Neural cell (in vitro differentiated cells): ENCODE measurements at regions not wholly inside any gene's neighbourhood (a gene's known extent, or its start where the extent isn't known, plus 50 kb on each side); places are given as distances from the start of the nearest gene placed in this dataset.

ENCODE experiments used
- H2AFZ ChIP-seq: fragments of 200-600, 300-800 bp; sonication (generic), shearing (Covaris generic); 2 replicates; pipeline ENCODE4 v1.6.0; 2014; ENCODE audit warnings: low read depth, mild to moderate bottlenecking, antibody characterized with exemption, low read length, moderate library complexity
- H3F3A ChIP-seq: fragments of 200-600 bp; shearing (Covaris generic); 2 replicates; pipeline ENCODE4 v1.6.1; 2016; ENCODE audit warnings: mild to moderate bottlenecking, moderate library complexity, mixed read lengths, antibody characterized with exemption, low read length; ENCODE audit not compliant: insufficient read depth, poor library complexity, severe bottlenecking
- H3K27ac ChIP-seq: fragments of 200-600, 300-800 bp; sonication (generic), shearing (Covaris generic); 2 replicates; pipeline ENCODE4 v1.5.1; 2014; ENCODE audit warnings: mild to moderate bottlenecking, low read length, moderate library complexity
- H3K27me3 ChIP-seq: fragments of 300-800, 200-600 bp; sonication (generic), shearing (Covaris generic); 2 replicates; pipeline ENCODE4 v1.6.0; 2014; ENCODE audit warnings: mild to moderate bottlenecking, low read depth, low read length, moderate library complexity; ENCODE audit not compliant: insufficient read depth
- H3K36me3 ChIP-seq: fragments of 300-800, 200-600 bp; sonication (generic), shearing (Covaris generic); 2 replicates; pipeline ENCODE4 v1.5.1; 2014; ENCODE audit warnings: mild to moderate bottlenecking, antibody characterized with exemption, low read length, moderate library complexity; ENCODE audit not compliant: insufficient read depth
- H3K4me2 ChIP-seq: fragments of 300-800, 200-600 bp; sonication (generic), shearing (Covaris generic); 2 replicates; pipeline ENCODE4 v1.6.0; 2014; ENCODE audit warnings: mild to moderate bottlenecking, low read length
- H3K4me3 ChIP-seq: fragments of 300-800, 200-600 bp; sonication (generic), shearing (Covaris generic); 2 replicates; pipeline ENCODE4 v1.5.1; 2014; ENCODE audit warnings: mild to moderate bottlenecking, low read length, moderate library complexity
- H3K79me2 ChIP-seq: fragments of 200-600 bp; shearing (Covaris generic); replicated peaks from 2 replicates; pipeline ENCODE4 v1.6.0; 2014; ENCODE audit warnings: mild to moderate bottlenecking, low read length, moderate library complexity; ENCODE audit not compliant: insufficient read depth
- H3K9ac ChIP-seq: fragments of 300-800, 200-600 bp; sonication (generic), shearing (Covaris generic); 2 replicates; pipeline ENCODE4 v1.6.1; 2016; ENCODE audit warnings: mild to moderate bottlenecking, low read length, mixed read lengths
- H3K9me2 ChIP-seq: fragments of 200-600 bp; shearing (Covaris generic); 2 replicates; pipeline ENCODE4 v1.6.1; 2016; ENCODE audit warnings: mild to moderate bottlenecking, low read length, mixed read lengths; ENCODE audit not compliant: insufficient read depth
- H3K9me3 ChIP-seq: fragments of 200-600, 300-800 bp; sonication (generic), shearing (Covaris generic); 2 replicates; pipeline ENCODE4 v1.6.1; 2016; ENCODE audit warnings: mild to moderate bottlenecking, mixed run types, low read length, moderate library complexity, mixed read lengths
- H4K20me1 ChIP-seq: fragments of 200-600 bp; shearing (Covaris generic); 2 replicates; pipeline ENCODE4 v1.6.1; 2016; ENCODE audit warnings: mild to moderate bottlenecking, mixed run types; ENCODE audit not compliant: insufficient read depth
- EP300 ChIP-seq: fragments of 450-650 bp; conservative IDR thresholded peaks from 2 replicates; pipeline ENCODE4 v1.6.1; 2014; ENCODE audit warnings: antibody characterized with exemption, mild to moderate bottlenecking, moderate library complexity; ENCODE audit not compliant: poor library complexity, severe bottlenecking
- EZH2 ChIP-seq: fragments of 200-600, 300-800 bp; shearing (Covaris generic), sonication (generic); IDR thresholded peaks from 2 replicates; pipeline ENCODE4 v1.6.1; 2014; ENCODE audit warnings: antibody characterized with exemption, low read length, borderline replicate concordance, mild to moderate bottlenecking; ENCODE audit not compliant: insufficient read depth, poor library complexity, severe bottlenecking
- MXI1 ChIP-seq: fragments of 450-650 bp; conservative IDR thresholded peaks from 2 replicates; pipeline ENCODE4 v1.6.1; 2014; ENCODE audit warnings: antibody characterized with exemption, mild to moderate bottlenecking; ENCODE audit not compliant: poor library complexity, severe bottlenecking
- POLR2AphosphoS5 ChIP-seq: IDR thresholded peaks from 2 replicates; pipeline ENCODE4 v1.6.1; 2012
- RAD21 ChIP-seq: fragments of 450-650 bp; conservative IDR thresholded peaks from 2 replicates; pipeline ENCODE4 v1.6.1; 2014; ENCODE audit warnings: antibody characterized with exemption, mild to moderate bottlenecking, moderate library complexity
- SMC3 ChIP-seq: fragments of 450-650 bp; conservative IDR thresholded peaks from 2 replicates; pipeline ENCODE4 v1.6.1; 2014; ENCODE audit warnings: antibody characterized with exemption, mild to moderate bottlenecking, moderate library complexity; ENCODE audit not compliant: poor library complexity
- TAF1 ChIP-seq: IDR thresholded peaks from 2 replicates; pipeline ENCODE4 v1.6.1; 2012; ENCODE audit warnings: low read depth
- TF ChIP-seq, protein P1 (sequence below): IDR thresholded peaks from 2 replicates; pipeline ENCODE4 v1.6.1; 2012; ENCODE audit warnings: borderline replicate concordance
- TF ChIP-seq, protein P2 (sequence below): fragments of 450-650 bp; IDR thresholded peaks from 2 replicates; pipeline ENCODE4 v1.5.1; 2014; ENCODE audit warnings: antibody characterized with exemption, mild to moderate bottlenecking, moderate library complexity; ENCODE audit not compliant: poor library complexity, severe bottlenecking

DNA sequence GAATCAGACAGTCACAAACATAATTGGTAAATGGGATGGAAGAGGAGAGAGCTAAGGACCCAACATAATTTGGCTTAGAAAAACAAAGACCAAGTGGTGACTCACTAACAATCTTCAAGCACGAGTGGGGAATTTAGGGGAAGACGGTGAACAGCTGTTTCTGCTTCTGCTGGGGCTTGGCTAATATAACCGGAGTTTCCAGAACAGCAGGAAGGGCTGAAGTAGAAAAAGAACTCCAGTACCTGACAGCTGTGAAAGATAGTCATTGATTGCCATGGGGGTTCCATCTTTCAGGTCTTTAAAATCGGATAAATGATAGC lies 290.9 kb upstream of the LDB2 start:
- H3K4me3 ChIP-seq = no peak overlapping the region
- H3K4me2 ChIP-seq = no peak overlapping the region
- H2AFZ ChIP-seq = no peak overlapping the region
- H3F3A ChIP-seq = no peaks in the 10 kb centered on the region
- TF ChIP-seq SMC3 (no peak), EP300 (no peak), RAD21 (no peak), EZH2 (no peak), MXI1 (no peak), TAF1 (no peak), POLR2AphosphoS5 (no peak)
- TF ChIP-seq, protein P1, sequence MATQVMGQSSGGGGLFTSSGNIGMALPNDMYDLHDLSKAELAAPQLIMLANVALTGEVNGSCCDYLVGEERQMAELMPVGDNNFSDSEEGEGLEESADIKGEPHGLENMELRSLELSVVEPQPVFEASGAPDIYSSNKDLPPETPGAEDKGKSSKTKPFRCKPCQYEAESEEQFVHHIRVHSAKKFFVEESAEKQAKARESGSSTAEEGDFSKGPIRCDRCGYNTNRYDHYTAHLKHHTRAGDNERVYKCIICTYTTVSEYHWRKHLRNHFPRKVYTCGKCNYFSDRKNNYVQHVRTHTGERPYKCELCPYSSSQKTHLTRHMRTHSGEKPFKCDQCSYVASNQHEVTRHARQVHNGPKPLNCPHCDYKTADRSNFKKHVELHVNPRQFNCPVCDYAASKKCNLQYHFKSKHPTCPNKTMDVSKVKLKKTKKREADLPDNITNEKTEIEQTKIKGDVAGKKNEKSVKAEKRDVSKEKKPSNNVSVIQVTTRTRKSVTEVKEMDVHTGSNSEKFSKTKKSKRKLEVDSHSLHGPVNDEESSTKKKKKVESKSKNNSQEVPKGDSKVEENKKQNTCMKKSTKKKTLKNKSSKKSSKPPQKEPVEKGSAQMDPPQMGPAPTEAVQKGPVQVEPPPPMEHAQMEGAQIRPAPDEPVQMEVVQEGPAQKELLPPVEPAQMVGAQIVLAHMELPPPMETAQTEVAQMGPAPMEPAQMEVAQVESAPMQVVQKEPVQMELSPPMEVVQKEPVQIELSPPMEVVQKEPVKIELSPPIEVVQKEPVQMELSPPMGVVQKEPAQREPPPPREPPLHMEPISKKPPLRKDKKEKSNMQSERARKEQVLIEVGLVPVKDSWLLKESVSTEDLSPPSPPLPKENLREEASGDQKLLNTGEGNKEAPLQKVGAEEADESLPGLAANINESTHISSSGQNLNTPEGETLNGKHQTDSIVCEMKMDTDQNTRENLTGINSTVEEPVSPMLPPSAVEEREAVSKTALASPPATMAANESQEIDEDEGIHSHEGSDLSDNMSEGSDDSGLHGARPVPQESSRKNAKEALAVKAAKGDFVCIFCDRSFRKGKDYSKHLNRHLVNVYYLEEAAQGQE = no peak
- TF ChIP-seq, protein P2, sequence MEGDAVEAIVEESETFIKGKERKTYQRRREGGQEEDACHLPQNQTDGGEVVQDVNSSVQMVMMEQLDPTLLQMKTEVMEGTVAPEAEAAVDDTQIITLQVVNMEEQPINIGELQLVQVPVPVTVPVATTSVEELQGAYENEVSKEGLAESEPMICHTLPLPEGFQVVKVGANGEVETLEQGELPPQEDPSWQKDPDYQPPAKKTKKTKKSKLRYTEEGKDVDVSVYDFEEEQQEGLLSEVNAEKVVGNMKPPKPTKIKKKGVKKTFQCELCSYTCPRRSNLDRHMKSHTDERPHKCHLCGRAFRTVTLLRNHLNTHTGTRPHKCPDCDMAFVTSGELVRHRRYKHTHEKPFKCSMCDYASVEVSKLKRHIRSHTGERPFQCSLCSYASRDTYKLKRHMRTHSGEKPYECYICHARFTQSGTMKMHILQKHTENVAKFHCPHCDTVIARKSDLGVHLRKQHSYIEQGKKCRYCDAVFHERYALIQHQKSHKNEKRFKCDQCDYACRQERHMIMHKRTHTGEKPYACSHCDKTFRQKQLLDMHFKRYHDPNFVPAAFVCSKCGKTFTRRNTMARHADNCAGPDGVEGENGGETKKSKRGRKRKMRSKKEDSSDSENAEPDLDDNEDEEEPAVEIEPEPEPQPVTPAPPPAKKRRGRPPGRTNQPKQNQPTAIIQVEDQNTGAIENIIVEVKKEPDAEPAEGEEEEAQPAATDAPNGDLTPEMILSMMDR = no peak
- H3K9ac ChIP-seq = no peak overlapping the region
- H3K79me2 ChIP-seq = no peaks in the 10 kb centered on the region
- no peaks in the 10 kb centered on the region for H3K9me2 ChIP-seq
- no peak overlapping the region for H3K27ac ChIP-seq
- no peaks in the 10 kb centered on the region for H4K20me1 ChIP-seq
- H3K27me3 ChIP-seq = no peaks in the 10 kb centered on the region
- H3K36me3 ChIP-seq = no peaks in the 10 kb centered on the region
- H3K9me3 ChIP-seq = peaks cover 3% of the 10 kb centered on the region

DNA sequence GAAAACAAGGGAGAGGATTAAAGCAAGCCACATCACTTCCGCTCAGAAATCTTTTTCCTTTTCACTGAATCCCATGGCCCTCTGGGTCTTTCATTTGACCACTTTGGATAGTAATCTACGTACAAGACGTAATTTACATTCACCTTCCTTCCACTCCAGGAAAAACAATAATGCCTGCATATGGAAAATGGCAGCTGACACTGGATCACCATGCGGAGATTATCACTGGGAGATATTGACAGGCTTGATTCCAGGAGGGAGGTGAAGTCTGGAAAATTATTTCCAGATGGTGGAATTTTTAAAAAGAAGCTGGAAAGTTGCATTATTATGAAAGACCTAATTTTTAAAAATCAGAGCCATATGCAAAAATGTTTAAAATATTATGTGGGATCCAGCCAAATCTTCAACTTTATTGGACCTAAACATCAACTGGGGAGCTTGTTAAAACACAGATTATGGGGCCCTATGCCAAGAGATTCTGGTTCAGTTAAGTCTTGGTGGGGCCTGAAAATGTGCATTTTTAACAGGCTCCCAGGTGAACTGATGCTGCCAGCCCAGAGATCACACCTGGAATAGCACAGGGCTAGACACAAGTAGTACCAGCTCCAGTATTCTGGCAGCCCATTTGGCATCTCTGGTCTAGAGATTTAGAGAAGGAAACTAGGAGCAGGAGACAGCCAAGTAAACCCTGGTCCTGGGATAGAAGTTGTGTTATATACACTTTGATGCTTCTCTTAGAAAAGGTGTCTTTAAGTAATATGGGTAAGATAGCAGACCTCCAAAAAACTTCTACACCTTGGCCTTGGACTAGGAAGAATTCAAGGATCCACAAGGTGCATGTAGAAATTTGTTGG lies 290.3 kb upstream of the LDB2 start:
- H3F3A ChIP-seq = no peaks in the 10 kb centered on the region
- H3K4me3 ChIP-seq = no peak overlapping the region
- H3K79me2 ChIP-seq = no peaks in the 10 kb centered on the region
- H4K20me1 ChIP-seq = no peaks in the 10 kb centered on the region
- H3K36me3 ChIP-seq = no peaks in the 10 kb centered on the region
- TF ChIP-seq EZH2 (no peak), POLR2AphosphoS5 (no peak), EP300 (no peak), SMC3 (no peak), RAD21 (no peak), MXI1 (no peak), TAF1 (no peak)
- TF ChIP-seq, protein P1 = no peak
- TF ChIP-seq, protein P2 = no peak
- H3K9me2 ChIP-seq = no peaks in the 10 kb centered on the region
- H3K9ac ChIP-seq = no peak overlapping the region
- no peak overlapping the region for H3K27ac ChIP-seq
- H3K4me2 ChIP-seq = no peak overlapping the region
- no peaks in the 10 kb centered on the region for H3K27me3 ChIP-seq
- H3K9me3 ChIP-seq = peaks cover 3% of the 10 kb centered on the region
- no peak overlapping the region for H2AFZ ChIP-seq
